K562 (cell line): ENCODE measurements at regions not wholly inside any gene's neighbourhood (a gene's known extent, or its start where the extent isn't known, plus 50 kb on each side); places are given as distances from the start of the nearest gene placed in this dataset.

ENCODE experiments used
- ATAC-seq: fragments of 200-7000 bp; cut with Tn5 transposase; 3 replicates; pipeline ENCODE4 v1.9.1; 2020; ENCODE audit warnings: moderate library complexity
- BruUV-seq: library from RNA; stranded (reverse); fragments of 400-500 nt; replicated peaks from 2 replicates; lab custom pipeline; 2021; lab: Mats Ljungman, UMichigan
- CTCF ChIA-PET: fragments of 300-600 bp; formaldehyde crosslinking; extraction: SDS; loops from one replicate; lab custom pipeline; 2021; ENCODE audit warnings: low intra/inter-chr PET ratio; lab: Yijun Ruan, JAX
- POLR2A ChIA-PET: fragments of 300-600, 350-650 bp; sonication (Branson Sonifier 250); formaldehyde crosslinking; extraction: SDS; loops from one replicate; lab custom pipeline; 2021; ENCODE audit warnings: antibody characterized with exemption, inconsistent platforms; lab: Yijun Ruan, JAX
- DNase-seq, 4 experiments: peaks; one replicate each; pipeline versions ENCODE4 v3.0.0 to v3.0.0-alpha.2; 2011 to 2018; ENCODE audit warnings: low spot score in 3 of 4, mixed read lengths in 3 of 4; ENCODE audit errors: extremely low read depth in 1 of 4
- FAIRE-seq: peaks from 2 replicates; lab custom pipeline; 2011; peaks lifted over from hg19 to GRCh38; lab: Jason Lieb, UNC
- H2AFZ ChIP-seq: 2 replicates; pipeline ENCODE4 v1.6.0; 2011; ENCODE audit warnings: low read depth, low read length, control low read depth, inconsistent platforms
- H3K27ac ChIP-seq: fragments of 200-600 bp; 3 replicates; pipeline ENCODE4 v1.8.0; 2011; ENCODE audit warnings: low read depth, mild to moderate bottlenecking, control low read depth, inconsistent platforms, low read length, moderate library complexity, mixed read lengths; ENCODE audit errors: extremely low read depth
- H3K27me3 ChIP-seq, 2 experiments: fragments of 300-600 bp in 1 of 2; 2 replicates in 1 of 2; 3 replicates in 1 of 2; pipeline versions ENCODE4 v1.6.0 to v1.8.0; 2011; ENCODE audit warnings: inconsistent platforms in 2 of 2, low read length in 2 of 2, mild to moderate bottlenecking in 1 of 2, mixed read lengths in 1 of 2, moderate library complexity in 1 of 2; ENCODE audit not compliant: control insufficient read depth in 2 of 2, insufficient read depth in 2 of 2
- H3K36me3 ChIP-seq: fragments of 300-600 bp; 3 replicates; pipeline ENCODE4 v1.8.0; 2011; ENCODE audit warnings: mild to moderate bottlenecking, low read length, inconsistent platforms; ENCODE audit not compliant: control insufficient read depth, insufficient read depth
- H3K4me1 ChIP-seq, 2 experiments: fragments of 200-600 bp in 1 of 2; replicated peaks in 1 of 2; 2 replicates in 1 of 2; 3 replicates in 1 of 2; pipeline versions ENCODE4 v1.5.1 to v1.8.0; 2011; ENCODE audit warnings: inconsistent platforms in 2 of 2, low read length in 2 of 2, mild to moderate bottlenecking in 1 of 2, mixed read lengths in 1 of 2, moderate library complexity in 1 of 2; ENCODE audit not compliant: control insufficient read depth in 2 of 2, insufficient read depth in 2 of 2
- H3K4me2 ChIP-seq: 2 replicates; pipeline ENCODE4 v1.6.1; 2011; ENCODE audit warnings: low read length, control low read depth, inconsistent platforms, mixed read lengths; ENCODE audit not compliant: insufficient read depth
- H3K4me3 ChIP-seq: fragments of 200-600 bp; sonication (generic), shearing (Covaris generic); 2 replicates; pipeline ENCODE4 v1.5.1; 2016; ENCODE audit warnings: control low read depth, inconsistent platforms
- H3K79me2 ChIP-seq: fragments of 200-600 bp; 3 replicates; pipeline ENCODE4 v1.8.0; 2011; ENCODE audit warnings: low read length, inconsistent platforms; ENCODE audit not compliant: control insufficient read depth, insufficient read depth
- H3K9ac ChIP-seq, 2 experiments: 2 replicates each; pipeline versions ENCODE4 v1.6.0 to v1.6.1; 2011; ENCODE audit warnings: low read depth in 2 of 2, low read length in 2 of 2, control low read depth in 1 of 2, inconsistent platforms in 1 of 2, mild to moderate bottlenecking in 1 of 2, mixed read lengths in 1 of 2; ENCODE audit not compliant: insufficient read depth in 1 of 2
- H3K9me1 ChIP-seq: one replicate; pipeline ENCODE4 v1.6.0; 2011; ENCODE audit warnings: inconsistent platforms, mild to moderate bottlenecking, low read length, moderate library complexity; ENCODE audit not compliant: control insufficient read depth, insufficient read depth
- H3K9me3 ChIP-seq: replicated peaks from 2 replicates; pipeline ENCODE4 v1.5.1; 2011; ENCODE audit warnings: low read depth, low read length, inconsistent platforms; ENCODE audit not compliant: control insufficient read depth, insufficient read depth
- H4K20me1 ChIP-seq: replicated peaks from 2 replicates; pipeline ENCODE4 v1.6.1; 2011; ENCODE audit warnings: low read length, inconsistent platforms, mixed read lengths; ENCODE audit not compliant: control insufficient read depth, insufficient read depth
- C11orf30 ChIP-seq: fragments of 450-650 bp; IDR thresholded peaks from 2 replicates; pipeline ENCODE4 v1.6.1; 2016; ENCODE audit warnings: low read depth, mild to moderate bottlenecking
- GABPB1 ChIP-seq: sonication (generic); formaldehyde crosslinking; IDR thresholded peaks from 2 replicates; pipeline ENCODE4 v1.8.0; 2022; ENCODE audit warnings: mild to moderate bottlenecking, missing genetic modification reagents
- MAFF ChIP-seq: IDR thresholded peaks from 2 replicates; pipeline ENCODE4 v1.6.1; 2012; ENCODE audit warnings: low read length, improper control_type of control experiment
- MAFG ChIP-seq: fragments of 450-650 bp; conservative IDR thresholded peaks from 2 replicates; pipeline ENCODE4 v1.6.1; 2016; ENCODE audit warnings: missing genetic modification characterization, missing compliant biosample characterization
- MAFK ChIP-seq: IDR thresholded peaks from 2 replicates; pipeline ENCODE4 v1.6.1; 2011; ENCODE audit warnings: low read length, improper control_type of control experiment
- NELFE ChIP-seq: IDR thresholded peaks from 2 replicates; pipeline ENCODE4 v1.6.1; 2011; ENCODE audit warnings: mild to moderate bottlenecking; ENCODE audit not compliant: insufficient read depth, insufficient read length
- SMARCA4 ChIP-seq: fragments of 450-650 bp; IDR thresholded peaks from 2 replicates; pipeline ENCODE4 v1.6.1; 2016
- ZHX1 ChIP-seq: fragments of 150-350 bp; conservative IDR thresholded peaks from 2 replicates; pipeline ENCODE4 v1.6.1; 2014; ENCODE audit warnings: low read length
- ZNF316 ChIP-seq: fragments of 450-650 bp; IDR thresholded peaks from 2 replicates; pipeline ENCODE4 v1.6.1; 2016
- WGBS: fragments of 100-300 bp; shearing (Covaris generic); methylation state at CpG from one replicate; pipeline ENCODE4 v1.1.6; 2016; ENCODE audit warnings: low coverage, mixed read lengths; ENCODE audit not compliant: insufficient coverage; ENCODE audit errors: missing lambda C conversion rate; 5-methylcytosine and 5-hydroxymethylcytosine counted together
- in situ Hi-C: fragments of 300-500 bp; cut with MboI; formaldehyde crosslinking; loops from 4 replicates; pipeline ENCODE4 v1.15.0; 2018; ENCODE audit warnings: inconsistent platforms, mixed read lengths
- intact Hi-C: fragments of 100-400 bp; cut with micrococcal nuclease; formaldehyde crosslinking; loops from 2 replicates; pipeline ENCODE4 v1.14.2; 2022
- TF ChIP-seq, protein P1 (sequence below), 2 experiments: fragments of 450-650 bp in 1 of 2; sonication (generic) in 1 of 2; formaldehyde crosslinking in 1 of 2; IDR thresholded peaks; 2 replicates each; pipeline versions ENCODE4 v1.7.1 to v1.9.0; 2016 to 2022; ENCODE audit warnings: inconsistent platforms in 1 of 2, mild to moderate bottlenecking in 1 of 2, missing genetic modification reagents in 1 of 2

DNA sequence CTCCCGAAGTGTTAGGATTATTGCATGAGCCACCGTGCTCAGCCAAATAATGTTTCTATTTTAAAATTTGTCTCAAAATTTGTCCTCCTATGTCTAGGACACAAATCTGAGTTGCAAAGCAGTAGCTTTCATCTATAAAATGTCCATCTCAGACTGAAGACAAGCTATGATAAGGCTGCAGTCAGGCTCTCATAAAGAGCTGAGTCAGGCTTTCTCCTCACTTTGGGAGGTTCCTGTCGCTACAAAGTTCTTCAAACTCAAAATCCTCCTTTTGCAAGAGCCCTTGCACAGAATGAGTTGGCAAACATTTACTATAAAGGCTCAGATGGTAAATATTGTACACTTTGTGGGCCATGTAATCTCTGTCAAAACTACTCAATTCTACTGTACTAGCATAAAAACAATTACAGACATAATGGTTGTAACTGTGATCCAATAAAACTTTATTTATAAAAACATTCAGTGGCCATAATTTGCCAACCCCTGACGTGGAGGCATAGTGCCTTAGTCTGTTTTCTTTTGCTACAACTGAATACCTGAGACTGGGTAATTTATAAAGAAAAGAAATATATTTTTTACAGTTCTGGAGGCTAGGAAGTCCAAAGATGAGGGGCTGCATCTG lies 154.9 kb upstream of the SATB2 start:
- Histone ChIP-seq H3K79me2 (no peaks in the 10 kb centered on the region), H3K27me3 (no peaks in the 10 kb centered on the region), H3K36me3 (no peaks in the 10 kb centered on the region), H3K9ac (no peak overlapping the region), H3K9me1 (no peaks in the 10 kb centered on the region), H3K4me3 (no peak overlapping the region), H3K4me1 (no peaks in the 10 kb centered on the region; a peak in 1 of 5 replicates), H2AFZ (peak overlapping the region; percentile 30; the same call in 1 of the 2 replicates), H3K27ac (no peak overlapping the region), H3K4me2 (no peak overlapping the region), H3K9me3 (no peaks in the 10 kb centered on the region), H4K20me1 (no peaks in the 10 kb centered on the region)
- in situ Hi-C loops, result no loop called here
- CTCF ChIA-PET, result no interaction called here
- DNase-seq (no peak), ATAC-seq (no peak), FAIRE-seq (no peak)
- intact Hi-C loops, result no loop called here
- 11% methylated on average over 4 of the region's 4 CpGs for WGBS
- BruUV-seq, result no TSS peak
- POLR2A ChIA-PET, result no interaction called here
- TF ChIP-seq NELFE, result no peak
- TF ChIP-seq GABPB1, result no peak
- TF ChIP-seq MAFK, result peak; percentile 88
- TF ChIP-seq MAFF, result peak; percentile 87
- TF ChIP-seq C11orf30, result peak; percentile 90
- TF ChIP-seq ZHX1, result no peak
- TF ChIP-seq ZNF316, result peak; percentile 93
- peak; percentile 91 for TF ChIP-seq MAFG (tag)
- TF ChIP-seq, protein P1, sequence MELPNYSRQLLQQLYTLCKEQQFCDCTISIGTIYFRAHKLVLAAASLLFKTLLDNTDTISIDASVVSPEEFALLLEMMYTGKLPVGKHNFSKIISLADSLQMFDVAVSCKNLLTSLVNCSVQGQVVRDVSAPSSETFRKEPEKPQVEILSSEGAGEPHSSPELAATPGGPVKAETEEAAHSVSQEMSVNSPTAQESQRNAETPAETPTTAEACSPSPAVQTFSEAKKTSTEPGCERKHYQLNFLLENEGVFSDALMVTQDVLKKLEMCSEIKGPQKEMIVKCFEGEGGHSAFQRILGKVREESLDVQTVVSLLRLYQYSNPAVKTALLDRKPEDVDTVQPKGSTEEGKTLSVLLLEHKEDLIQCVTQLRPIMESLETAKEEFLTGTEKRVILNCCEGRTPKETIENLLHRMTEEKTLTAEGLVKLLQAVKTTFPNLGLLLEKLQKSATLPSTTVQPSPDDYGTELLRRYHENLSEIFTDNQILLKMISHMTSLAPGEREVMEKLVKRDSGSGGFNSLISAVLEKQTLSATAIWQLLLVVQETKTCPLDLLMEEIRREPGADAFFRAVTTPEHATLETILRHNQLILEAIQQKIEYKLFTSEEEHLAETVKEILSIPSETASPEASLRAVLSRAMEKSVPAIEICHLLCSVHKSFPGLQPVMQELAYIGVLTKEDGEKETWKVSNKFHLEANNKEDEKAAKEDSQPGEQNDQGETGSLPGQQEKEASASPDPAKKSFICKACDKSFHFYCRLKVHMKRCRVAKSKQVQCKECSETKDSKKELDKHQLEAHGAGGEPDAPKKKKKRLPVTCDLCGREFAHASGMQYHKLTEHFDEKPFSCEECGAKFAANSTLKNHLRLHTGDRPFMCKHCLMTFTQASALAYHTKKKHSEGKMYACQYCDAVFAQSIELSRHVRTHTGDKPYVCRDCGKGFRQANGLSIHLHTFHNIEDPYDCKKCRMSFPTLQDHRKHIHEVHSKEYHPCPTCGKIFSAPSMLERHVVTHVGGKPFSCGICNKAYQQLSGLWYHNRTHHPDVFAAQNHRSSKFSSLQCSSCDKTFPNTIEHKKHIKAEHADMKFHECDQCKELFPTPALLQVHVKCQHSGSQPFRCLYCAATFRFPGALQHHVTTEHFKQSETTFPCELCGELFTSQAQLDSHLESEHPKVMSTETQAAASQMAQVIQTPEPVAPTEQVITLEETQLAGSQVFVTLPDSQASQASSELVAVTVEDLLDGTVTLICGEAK (IDR thresholded peaks at IDR 0.05), result peak; percentile 93
- TF ChIP-seq, protein P1 (CRISPR knock-in tag; IDR thresholded peaks at IDR 0.05), result no peak; the same call in 1 of the 2 replicates
- no peak for TF ChIP-seq SMARCA4
